A673 (cell line): ENCODE measurements at regions not wholly inside any gene's neighbourhood (a gene's known extent, or its start where the extent isn't known, plus 50 kb on each side); places are given as distances from the start of the nearest gene placed in this dataset.
A peak's percentile ranks its signal among the peaks of the same experiment; 100 is the strongest.

Experiments used
- BruUV-seq: library from RNA; stranded (reverse); fragments of 400-500 nt; replicated peaks from 2 replicates; lab custom pipeline; 2021; lab: Mats Ljungman, UMichigan
- CTCF ChIA-PET: fragments of 300-600 bp; sonication (Branson Sonifier 250); formaldehyde crosslinking; loops from one replicate; lab custom pipeline; 2022; ENCODE audit warnings: antibody characterized with exemption; lab: Charles Lee
- POLR2A ChIA-PET: fragments of 300-600 bp; sonication (Branson Sonifier 250); formaldehyde crosslinking; loops from one replicate; lab custom pipeline; 2022; ENCODE audit warnings: antibody characterized with exemption; ENCODE audit not compliant: low non-redundant PET; lab: Charles Lee
- DNase-seq: peaks from one replicate; pipeline ENCODE4 v3.0.0-alpha.2; 2015; ENCODE audit warnings: low spot score
- H3K27ac ChIP-seq: fragments of 200-600 bp; sonication (generic); 2 replicates; pipeline ENCODE4 v1.5.1; 2016; ENCODE audit warnings: mixed run types, low read depth, mild to moderate bottlenecking, mixed read lengths, antibody characterized with exemption, low read length; ENCODE audit not compliant: poor library complexity, severe bottlenecking
- H3K27me3 ChIP-seq: fragments of 200-600 bp; sonication (generic); replicated peaks from 2 replicates; pipeline ENCODE4 v1.6.1; 2017; ENCODE audit warnings: mixed run types, low read depth, mild to moderate bottlenecking, mixed read lengths, antibody characterized with exemption, low read length; ENCODE audit not compliant: insufficient read depth, poor library complexity
- H3K36me3 ChIP-seq: fragments of 200-600 bp; sonication (generic); 2 replicates; pipeline ENCODE4 v1.6.1; 2016; ENCODE audit warnings: mixed run types, mild to moderate bottlenecking, mixed read lengths, antibody characterized with exemption, low read length; ENCODE audit not compliant: insufficient read depth, poor library complexity, severe bottlenecking
- H3K4me1 ChIP-seq: fragments of 200-600 bp; sonication (generic); 2 replicates; pipeline ENCODE4 v1.6.1; 2017; ENCODE audit warnings: mixed run types, mild to moderate bottlenecking, mixed read lengths, antibody characterized with exemption, low read length; ENCODE audit not compliant: insufficient read depth, poor library complexity, severe bottlenecking
- H3K4me3 ChIP-seq: fragments of 200-600 bp; sonication (generic); 2 replicates; pipeline ENCODE4 v1.5.1; 2016; ENCODE audit warnings: low read depth, mixed run types, mild to moderate bottlenecking, mixed read lengths, low read length; ENCODE audit not compliant: poor library complexity, severe bottlenecking
- H3K9me3 ChIP-seq: fragments of 200-600 bp; sonication (generic); 2 replicates; pipeline ENCODE4 v1.6.1; 2016; ENCODE audit warnings: mixed run types, low read depth, mild to moderate bottlenecking, mixed read lengths, antibody characterized with exemption, low read length; ENCODE audit not compliant: poor library complexity, severe bottlenecking
- CTCF ChIP-seq: fragments of 300-800, 200-600 bp; sonication (generic); conservative IDR thresholded peaks from 2 replicates; pipeline ENCODE4 v1.5.1; 2017; ENCODE audit warnings: low read depth, mild to moderate bottlenecking, antibody characterized with exemption, low read length, moderate library complexity, mixed read lengths
- EZH2 ChIP-seq: fragments of 200-600 bp; sonication (generic); IDR thresholded peaks from 2 replicates; pipeline ENCODE4 v1.6.1; 2017; ENCODE audit warnings: borderline replicate concordance, low read depth, mild to moderate bottlenecking, mixed read lengths, antibody characterized with exemption, low read length; ENCODE audit not compliant: poor library complexity, severe bottlenecking
- intact Hi-C: fragments of 100-400 bp; cut with micrococcal nuclease; formaldehyde crosslinking; loops from one replicate; pipeline ENCODE4 v1.10.0; 2022; ENCODE audit not compliant: unreplicated experiment

- BruUV-seq, result TSS peak; percentile 43
- H3K27me3 ChIP-seq, result no peaks in the 10 kb centered on the region
- DNase-seq, result no peak
- H3K36me3 ChIP-seq, result no peaks in the 10 kb centered on the region
- POLR2A ChIA-PET, result no interaction called here
- TF ChIP-seq EZH2 (no peak), CTCF (no peak)
- CTCF ChIA-PET, result no interaction called here
- H3K4me3 ChIP-seq, result peak overlapping the region; percentile 34
- H3K9me3 ChIP-seq, result no peaks in the 10 kb centered on the region
- peak overlapping the region; percentile 95 for H3K27ac ChIP-seq
- peaks cover 61% of the 10 kb centered on the region for H3K4me1 ChIP-seq
- intact Hi-C loops, result no loop called here
These were observed 79.7 kb upstream of the WNT7B start for GRCh38 chr22:46056546-46057245.

- Histone ChIP-seq H3K27ac (peak overlapping the region; percentile 95), H3K4me1 (peaks cover 59% of the 10 kb centered on the region), H3K36me3 (no peaks in the 10 kb centered on the region), H3K27me3 (no peaks in the 10 kb centered on the region), H3K9me3 (no peaks in the 10 kb centered on the region), H3K4me3 (peak overlapping the region; percentile 34)
- ChIA-PET CTCF (interaction anchor here (0.7 kb wide), 1 partner anchor 51 kb away, joined by 3 read pairs; no protein-coding TSS in a partner anchor), POLR2A (interaction anchor here (0.5 kb wide), 1 partner anchor 154 kb away, joined by 5 read pairs; no protein-coding TSS in a partner anchor)
- intact Hi-C loops, result no loop called here
- peak; percentile 25 for DNase-seq
- TSS peak; percentile 92 for BruUV-seq
- TF ChIP-seq EZH2, result no peak
- TF ChIP-seq CTCF, result no peak
These were observed 80.5 kb upstream of the WNT7B start for GRCh38 chr22:46057246-46058090.

- H3K27ac ChIP-seq, result peak overlapping the region; percentile 95
- peaks cover 53% of the 10 kb centered on the region for H3K4me1 ChIP-seq
- H3K27me3 ChIP-seq, result no peaks in the 10 kb centered on the region
- H3K4me3 ChIP-seq, result peak overlapping the region; percentile 34
- POLR2A ChIA-PET, result interaction anchor here (0.5 kb wide), 1 partner anchor 154 kb away, joined by 5 read pairs; no protein-coding TSS in a partner anchor
- BruUV-seq, result no TSS peak
- H3K9me3 ChIP-seq, result no peaks in the 10 kb centered on the region
- intact Hi-C loops, result no loop called here
- no peaks in the 10 kb centered on the region for H3K36me3 ChIP-seq
- DNase-seq, result peak; percentile 86
- CTCF ChIA-PET, result interaction anchor here (0.7 kb wide), 1 partner anchor 51 kb away, joined by 3 read pairs; no protein-coding TSS in a partner anchor
- no peak for TF ChIP-seq CTCF
- no peak for TF ChIP-seq EZH2
These were observed 81.1 kb upstream of the WNT7B start for GRCh38 chr22:46058091-46058420.
